Hindlimb muscle (tissue), 1 donor: ENCODE measurements at regions not wholly inside any gene's neighbourhood (a gene's known extent, or its start where the extent isn't known, plus 50 kb on each side); places are given as distances from the start of the nearest gene placed in this dataset.

Experiments used
- DNase-seq: peaks from one replicate; pipeline ENCODE4 v3.0.0-alpha.2; 2013

DNA sequence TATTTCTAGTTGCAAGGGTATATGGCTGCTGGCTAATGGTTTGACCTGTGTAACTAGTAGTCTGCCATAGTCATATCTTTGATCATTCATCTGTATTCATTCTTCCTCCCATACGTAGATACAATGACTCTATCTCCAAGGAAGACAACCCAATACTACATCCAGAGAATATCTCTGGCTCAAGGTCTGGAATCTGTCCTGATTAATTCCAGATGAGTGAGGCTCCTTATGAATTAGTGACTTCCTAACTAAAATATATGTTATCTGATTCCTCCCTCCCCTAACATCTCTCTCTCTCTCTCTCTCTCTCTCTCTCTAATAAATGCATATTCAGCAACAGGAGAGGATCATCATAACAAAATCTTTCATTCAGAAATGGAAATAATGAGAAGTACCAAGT, 641.5 kb downstream of the FAT4 start:
- no peak for DNase-seq

GRCh38 chr4:125958519-125958918, 643.8 kb downstream of the FAT4 start:
- no peak for DNase-seq

DNA sequence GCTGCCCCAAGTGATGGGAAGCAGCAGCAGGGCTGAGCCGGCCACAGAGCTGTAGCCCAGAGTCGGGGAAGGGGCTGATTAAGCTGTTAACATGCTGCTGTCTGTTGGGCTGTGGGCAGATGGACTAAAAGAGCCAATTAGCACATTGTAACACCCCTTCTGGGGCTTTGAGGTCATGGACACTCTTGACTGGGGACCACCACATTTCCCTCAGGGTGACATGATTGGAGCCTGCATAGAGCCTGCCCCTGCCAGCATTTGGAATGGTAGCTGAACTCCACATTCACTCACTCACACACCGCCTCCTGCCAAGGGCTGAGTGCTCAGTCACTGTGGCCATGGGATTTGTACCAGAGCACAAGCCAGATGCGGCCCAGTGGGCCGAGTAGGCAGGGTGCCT, 646.9 kb downstream of the FAT4 start:
- no peak for DNase-seq

DNA sequence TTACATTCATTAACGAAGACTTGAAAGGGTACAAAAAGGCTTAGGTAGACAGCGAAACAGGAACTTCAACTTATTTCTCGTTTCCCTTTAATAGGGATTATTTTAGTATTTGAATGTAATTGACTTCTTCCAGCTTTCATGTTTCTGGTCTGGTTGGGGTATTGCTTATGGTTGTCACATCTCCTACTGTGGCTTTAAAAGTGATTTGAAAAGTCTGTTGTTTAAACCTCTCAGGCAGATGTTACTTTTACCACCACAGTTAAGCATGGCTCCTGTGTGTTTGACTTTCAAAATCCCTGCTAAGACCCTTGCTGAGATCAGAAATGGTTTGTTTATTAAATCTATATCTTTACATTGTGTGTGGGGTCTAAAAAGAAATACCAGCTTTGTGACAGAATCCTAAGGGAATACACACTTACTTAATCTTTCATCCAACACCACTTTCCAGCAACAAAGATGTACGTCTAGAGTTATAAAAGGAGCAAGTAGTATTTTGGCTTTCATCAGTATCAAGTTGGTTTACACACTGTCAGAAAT, 661.2 kb downstream of the FAT4 start:
- DNase-seq: no peak

GRCh38 chr4:125979950-125980349, 665.2 kb downstream of the FAT4 start:
- no peak for DNase-seq

DNA sequence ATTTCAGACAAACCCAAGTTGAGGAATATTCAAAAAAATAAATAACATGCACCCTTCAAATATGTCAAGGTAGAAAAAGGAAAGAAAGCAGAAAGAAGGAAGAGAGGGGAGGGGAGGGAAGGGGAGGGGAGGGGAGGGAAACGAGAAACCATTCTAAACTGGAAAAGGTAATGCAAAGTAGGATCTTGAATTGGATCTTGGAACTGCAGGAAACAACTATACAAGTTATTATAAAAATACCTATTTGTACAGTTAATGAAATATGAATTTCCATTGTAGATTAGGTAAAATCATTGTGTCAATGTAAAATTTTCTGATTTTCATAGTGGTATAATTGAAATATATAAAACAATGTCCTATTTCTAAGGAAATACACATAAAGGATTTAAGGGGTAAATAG, 668.4 kb downstream of the FAT4 start:
- DNase-seq: no peak

DNA sequence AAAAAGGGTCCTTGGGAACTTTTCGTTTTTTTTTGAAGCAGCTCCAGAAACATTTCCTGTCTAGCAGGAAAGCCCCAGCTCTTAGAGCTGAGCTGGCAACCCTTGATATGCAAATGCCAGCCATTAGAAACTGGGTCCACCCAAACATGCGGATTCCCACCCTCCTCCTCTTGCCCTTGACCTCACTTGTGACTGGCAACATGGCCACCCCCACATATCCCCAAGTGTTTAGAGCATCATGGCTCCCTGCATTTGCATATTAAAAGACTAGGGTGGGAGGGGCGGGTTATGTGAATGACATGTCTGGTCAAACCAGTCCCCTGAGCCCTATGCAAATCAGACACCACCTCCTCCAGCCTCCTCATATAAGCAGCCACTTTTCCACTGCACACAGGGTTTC, 671.1 kb downstream of the FAT4 start:
- no peak for DNase-seq

DNA sequence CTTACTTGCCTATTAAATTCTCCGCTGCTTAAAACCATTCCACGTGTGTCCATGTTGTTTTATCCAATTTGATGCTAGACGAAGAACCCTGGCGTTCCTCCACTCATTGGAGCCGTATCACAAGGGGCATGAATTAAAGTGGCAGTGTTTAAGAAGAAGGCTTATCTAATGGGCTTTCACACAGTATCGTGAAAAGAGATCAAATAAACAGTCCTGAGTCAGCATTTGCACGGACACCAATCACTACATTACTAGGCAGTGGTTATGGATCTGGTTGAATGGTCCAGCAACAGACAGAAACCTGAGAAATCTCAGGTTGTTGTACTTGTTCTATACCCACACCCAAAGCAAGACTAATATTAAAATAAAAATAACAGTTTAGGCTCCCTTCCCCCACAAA, 671.6 kb downstream of the FAT4 start:
- DNase-seq: no peak

DNA sequence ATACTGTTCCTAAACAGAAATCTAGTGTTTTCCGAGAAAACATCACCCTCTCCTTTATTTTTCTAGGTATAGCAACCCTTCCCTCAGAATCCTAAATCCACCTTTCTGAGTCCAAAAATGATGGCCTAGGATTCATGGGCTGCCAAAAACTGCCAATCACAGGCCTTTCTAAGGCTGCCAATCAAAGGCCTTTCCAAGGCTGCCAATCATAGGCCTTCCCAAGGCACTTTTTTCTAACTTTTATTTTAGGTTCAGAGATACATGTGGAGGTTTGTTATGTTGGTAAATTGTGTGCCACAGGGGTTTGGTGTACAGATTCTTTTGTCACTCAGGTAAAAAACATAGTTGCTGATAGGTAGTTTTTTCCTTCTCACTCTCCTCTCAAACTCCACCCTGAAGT, 673.7 kb downstream of the FAT4 start:
- DNase-seq: no peak

DNA sequence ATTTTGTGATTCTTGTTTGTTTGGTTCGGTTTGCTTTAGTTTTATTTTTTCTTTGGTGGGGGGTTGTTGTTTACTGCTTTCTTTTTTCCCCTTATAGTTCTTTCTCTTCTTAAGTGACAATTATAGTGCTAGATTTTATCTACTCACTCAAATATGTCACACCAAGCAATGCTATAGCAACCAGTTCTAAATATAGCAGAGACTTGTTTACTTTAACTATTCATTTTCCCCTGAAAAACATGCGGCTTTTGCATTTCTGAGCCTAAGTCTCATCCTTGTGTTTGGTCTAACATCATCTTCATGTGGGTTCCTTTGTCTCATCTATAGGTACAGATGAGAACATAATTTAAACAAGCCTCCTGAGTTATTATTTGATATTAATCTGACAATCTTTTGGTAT, 676.6 kb downstream of the FAT4 start:
- no peak for DNase-seq

- DNase-seq: no peak
Observed at GRCh38 chr4:125992891-125993290, 678.1 kb downstream of the FAT4 start.

- DNase-seq: no peak
Observed at GRCh38 chr4:125994024-125994423, 679.3 kb downstream of the FAT4 start.

DNA sequence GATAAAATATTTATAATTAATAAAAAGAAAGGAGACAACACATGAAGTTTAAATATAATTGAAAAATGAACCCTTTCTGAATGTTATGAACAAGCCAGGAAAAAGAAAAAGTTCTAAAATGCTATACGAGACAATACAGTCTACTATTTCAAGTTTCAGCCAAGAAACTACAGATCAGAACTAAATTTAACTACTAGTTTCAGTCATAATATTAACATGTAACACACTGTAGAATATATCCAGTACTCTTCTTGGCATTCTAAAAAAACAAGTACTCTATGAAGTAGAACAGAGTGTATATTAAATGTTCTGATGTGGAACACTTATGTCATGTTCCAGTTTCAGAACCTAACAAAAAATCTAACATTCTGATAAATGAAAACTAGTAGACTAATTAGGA, 679.7 kb downstream of the FAT4 start:
- no peak for DNase-seq

DNA sequence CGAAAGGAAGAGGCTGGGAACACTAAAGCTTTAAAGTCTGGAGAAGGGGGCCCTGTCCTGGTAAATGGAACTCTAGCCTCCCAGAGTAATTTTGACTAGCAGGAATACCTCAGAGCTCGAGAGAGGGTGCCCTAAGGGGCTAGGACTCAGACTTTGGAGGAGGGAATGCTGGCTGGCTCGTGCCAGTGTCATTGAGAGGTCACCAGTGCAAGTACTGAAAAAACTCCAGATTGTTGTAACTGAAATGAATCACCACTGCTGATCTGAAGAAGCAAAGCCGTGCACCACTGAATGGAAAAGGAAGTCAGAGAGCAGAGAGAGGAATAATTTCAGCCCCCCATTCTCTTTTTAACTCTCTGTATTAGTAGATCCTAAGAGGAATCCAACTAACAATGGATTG, 690.2 kb downstream of the FAT4 start:
- no peak for DNase-seq

- no peak for DNase-seq
Observed at GRCh38 chr4:126007142-126007541, 692.4 kb downstream of the FAT4 start.

DNA sequence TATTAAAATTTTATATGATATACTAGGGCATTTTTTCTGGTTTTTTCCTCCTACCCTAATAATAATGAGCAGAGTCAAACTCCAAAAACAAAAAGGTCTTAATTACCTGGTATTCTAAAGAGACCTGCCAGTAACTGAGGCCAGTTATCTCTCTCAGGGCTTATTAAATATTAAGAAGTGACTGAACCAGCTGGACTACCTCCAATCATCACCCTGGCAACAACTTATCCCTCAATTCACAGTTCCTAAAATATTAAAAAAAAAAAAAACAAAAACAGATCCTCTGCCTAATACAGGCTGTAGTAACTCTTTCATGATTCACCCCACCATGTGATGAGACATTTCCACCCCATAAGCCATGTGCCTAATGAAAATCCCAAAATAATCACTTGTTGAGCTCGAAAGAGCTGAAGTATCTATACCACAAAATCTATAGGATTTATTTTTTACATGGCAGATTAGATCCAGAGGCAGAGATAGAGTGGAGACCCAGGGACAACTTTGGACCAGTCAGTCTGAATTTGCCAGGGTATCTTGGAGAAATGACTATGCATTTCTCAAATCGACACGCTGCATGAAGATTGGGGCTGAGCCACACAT, 698.0 kb downstream of the FAT4 start:
- DNase-seq: no peak

GRCh38 chr4:126018274-126018673, 703.5 kb downstream of the FAT4 start:
- DNase-seq: no peak

GRCh38 chr4:126023896-126024295, 709.1 kb downstream of the FAT4 start:
- DNase-seq: peak; percentile 19

GRCh38 chr4:126027601-126028000, 712.8 kb downstream of the FAT4 start:
- no peak for DNase-seq

DNA sequence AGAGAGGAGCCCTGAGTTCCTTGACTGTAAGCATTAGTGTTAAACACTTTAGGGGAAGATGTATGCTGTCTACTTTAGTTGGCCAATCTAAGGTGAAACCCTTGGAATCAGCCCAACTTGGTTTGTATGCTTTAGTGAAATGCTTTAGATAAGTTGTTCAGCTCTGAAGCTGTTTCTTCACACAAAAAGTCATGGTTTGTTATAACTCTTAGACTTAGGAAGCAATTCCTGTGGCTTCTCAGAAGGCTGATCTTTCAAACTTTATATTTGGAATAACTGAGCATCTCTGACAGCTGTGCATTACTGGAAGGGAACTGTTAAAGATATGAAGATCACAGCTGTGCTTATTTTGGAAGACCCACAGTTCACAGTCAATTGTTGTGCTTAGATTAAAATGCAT, 714.1 kb downstream of the FAT4 start:
- DNase-seq: peak; percentile 32

- no peak for DNase-seq
Observed at GRCh38 chr4:126037231-126037630, 722.5 kb downstream of the FAT4 start.

GRCh38 chr4:126038502-126039144, 723.9 kb downstream of the FAT4 start:
- peak; percentile 30 for DNase-seq

- DNase-seq: no peak
Observed at GRCh38 chr4:126046081-126046614, 731.4 kb downstream of the FAT4 start.

DNA sequence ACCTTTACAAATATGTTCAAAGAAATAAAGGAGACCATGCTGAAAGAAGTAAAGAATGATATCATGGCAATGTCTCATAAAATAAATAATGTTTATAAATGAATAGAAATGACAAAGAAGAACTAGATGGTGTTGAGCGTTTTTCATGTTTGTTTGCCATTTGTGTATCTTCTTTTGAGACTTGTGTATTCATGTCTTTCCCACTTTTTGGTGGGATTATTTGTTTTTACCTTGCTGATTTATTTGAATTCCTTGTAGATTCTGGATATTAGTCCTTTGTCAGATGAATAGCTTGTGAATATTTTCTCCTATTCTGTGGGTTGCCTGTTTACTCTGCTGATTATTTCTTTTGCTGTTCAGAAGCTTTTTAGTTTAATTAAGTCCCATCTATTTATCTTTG, 732.4 kb downstream of the FAT4 start:
- no peak for DNase-seq
